ENCODE measurements at regions not wholly inside any gene's neighbourhood (a gene's known extent, or its start where the extent isn't known, plus 50 kb on each side); places are given as distances from the start of the nearest gene placed in this dataset.

GRCh38 chr12:65747338-65747737 is 76.9 kb upstream of the HMGA2 start:
- Histone ChIP-seq H3K27me3 (ENCODE audit: control insufficient read depth in 3 of 3, insufficient read depth in 3 of 3, low read length in 3 of 3) (peaks cover 7 to 20% (median 9%) of the 10 kb centered on the region in 3 donors), H3K4me3 (ENCODE audit: low read length in 3 of 3) (no peak overlapping the region), H3K9me3 (ENCODE audit: control insufficient read depth in 3 of 3, low read length in 3 of 3) (no peaks in the 10 kb centered on the region)

DNA sequence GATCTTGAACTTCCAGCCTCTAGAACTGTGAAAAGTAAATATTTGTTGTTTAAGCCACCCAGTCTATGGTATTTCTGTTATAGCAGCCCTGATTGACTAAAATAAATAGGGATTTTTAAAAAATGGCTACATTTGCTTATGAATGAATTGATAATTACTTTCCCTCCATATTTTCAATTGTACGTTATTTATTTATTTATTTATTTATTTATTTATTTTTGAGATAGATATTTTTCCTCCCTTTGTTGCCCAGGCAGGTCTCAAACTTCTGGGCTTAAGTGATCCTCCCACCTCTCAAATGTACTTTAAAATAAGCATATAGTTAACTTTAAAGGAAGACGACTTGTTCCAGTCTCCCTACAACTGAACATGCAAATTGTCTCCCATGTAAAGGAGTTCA is 76.0 kb upstream of the HMGA2 start:
- H3K36me3 ChIP-seq (ENCODE audit: control insufficient read depth in 3 of 3, insufficient read depth in 3 of 3, low read length in 3 of 3), result no peaks in the 10 kb centered on the region

More at GRCh38 chr12:65747338-65747737, 76.9 kb upstream of the HMGA2 start:
- Histone ChIP-seq H3K9ac (ENCODE audit: low read depth in 1 of 3, low read length in 3 of 3) (no peak overlapping the region), H3K27ac (ENCODE audit: low read depth, low read length) (no peak overlapping the region), H3K4me1 (ENCODE audit: control insufficient read depth in 3 of 3, insufficient read depth in 3 of 3, low read length in 3 of 3) (no peaks in the 10 kb centered on the region), H3K36me3 (ENCODE audit: control insufficient read depth in 3 of 3, insufficient read depth in 3 of 3, low read length in 3 of 3) (no peaks in the 10 kb centered on the region)

GRCh38 chr12:65754290-65754689 is 70.0 kb upstream of the HMGA2 start:
- H3K9me3 ChIP-seq (ENCODE audit: control insufficient read depth in 3 of 3, low read length in 3 of 3), result no peaks in the 10 kb centered on the region
- no peak overlapping the region for H3K4me3 ChIP-seq (ENCODE audit: low read length in 3 of 3)
- no peaks in the 10 kb centered on the region for H3K36me3 ChIP-seq (ENCODE audit: control insufficient read depth in 3 of 3, insufficient read depth in 3 of 3, low read length in 3 of 3)
- peaks cover 0 to 12% (median 3%) of the 10 kb centered on the region in 3 donors for H3K27me3 ChIP-seq (ENCODE audit: control insufficient read depth in 3 of 3, insufficient read depth in 3 of 3, low read length in 3 of 3)
- H3K4me1 ChIP-seq (ENCODE audit: control insufficient read depth in 3 of 3, insufficient read depth in 3 of 3, low read length in 3 of 3), result no peaks in the 10 kb centered on the region
- no peak overlapping the region for H3K9ac ChIP-seq (ENCODE audit: low read depth in 1 of 3, low read length in 3 of 3)
- no peak overlapping the region for H3K27ac ChIP-seq (ENCODE audit: low read depth, low read length)

More for the DNA sequence above, 76.0 kb upstream of the HMGA2 start:
- H3K27me3 ChIP-seq (ENCODE audit: control insufficient read depth in 3 of 3, insufficient read depth in 3 of 3, low read length in 3 of 3), result peaks cover 0 to 11% (median under 1%) of the 10 kb centered on the region in 3 donors
- no peaks in the 10 kb centered on the region for H3K9me3 ChIP-seq (ENCODE audit: control insufficient read depth in 3 of 3, low read length in 3 of 3)
- H3K4me1 ChIP-seq (ENCODE audit: control insufficient read depth in 3 of 3, insufficient read depth in 3 of 3, low read length in 3 of 3), result no peaks in the 10 kb centered on the region
- H3K4me3 ChIP-seq (ENCODE audit: low read length in 3 of 3), result no peak overlapping the region
- H3K9ac ChIP-seq (ENCODE audit: low read depth in 1 of 3, low read length in 3 of 3), result no peak overlapping the region
- no peak overlapping the region for H3K27ac ChIP-seq (ENCODE audit: low read depth, low read length)

DNA sequence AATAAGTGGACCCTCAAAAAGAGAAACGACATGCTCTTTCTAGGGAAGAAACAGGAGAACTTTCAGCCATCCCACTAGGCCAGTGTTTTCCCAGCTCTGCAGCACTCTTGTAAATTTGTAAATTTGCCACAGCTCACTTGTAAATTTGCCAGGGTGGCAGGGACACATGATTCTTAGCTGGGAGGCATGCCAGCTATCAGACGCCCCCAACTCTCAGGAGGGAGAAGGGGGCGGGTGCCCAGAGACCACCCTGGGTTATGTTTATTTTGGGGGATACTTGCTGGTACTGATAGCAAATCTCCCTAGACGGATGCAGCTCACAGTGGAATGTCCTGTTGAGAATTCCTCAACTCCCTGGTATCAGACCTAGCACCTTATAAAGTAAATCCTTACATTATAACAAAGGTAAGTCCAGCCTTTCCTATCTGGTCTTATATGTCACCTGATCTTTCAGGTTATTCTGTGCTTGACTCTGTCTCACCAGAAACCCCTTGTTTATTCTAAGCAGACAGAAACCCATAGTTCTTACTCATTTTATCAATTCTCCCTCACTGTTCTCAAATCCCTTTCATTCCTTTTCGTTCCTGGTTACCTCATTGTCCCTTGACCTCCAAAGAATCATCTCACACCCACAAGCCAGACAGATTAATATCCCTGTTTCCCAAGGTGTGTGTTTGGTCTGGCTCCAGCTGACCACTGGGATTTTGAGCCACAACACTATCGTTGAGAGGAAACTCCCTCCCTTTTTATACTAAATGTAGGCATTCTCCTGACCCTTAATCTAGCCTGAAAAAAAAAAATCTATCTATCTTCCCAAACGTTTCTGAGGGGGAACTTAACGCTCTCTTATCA is 69.3 kb upstream of the HMGA2 start:
- H3K4me1 ChIP-seq (ENCODE audit: control insufficient read depth in 3 of 3, insufficient read depth in 3 of 3, low read length in 3 of 3), result no peaks in the 10 kb centered on the region
- H3K36me3 ChIP-seq (ENCODE audit: control insufficient read depth in 3 of 3, insufficient read depth in 3 of 3, low read length in 3 of 3), result no peaks in the 10 kb centered on the region
- no peaks in the 10 kb centered on the region for H3K9me3 ChIP-seq (ENCODE audit: control insufficient read depth in 3 of 3, low read length in 3 of 3)
- no peak overlapping the region for H3K9ac ChIP-seq (ENCODE audit: low read depth in 1 of 3, low read length in 3 of 3)
- H3K4me3 ChIP-seq (ENCODE audit: low read length in 3 of 3), result no peak overlapping the region
- no peak overlapping the region for H3K27ac ChIP-seq (ENCODE audit: low read depth, low read length)
- peaks cover 0 to 12% (median 3%) of the 10 kb centered on the region in 3 donors for H3K27me3 ChIP-seq (ENCODE audit: control insufficient read depth in 3 of 3, insufficient read depth in 3 of 3, low read length in 3 of 3)

GRCh38 chr12:65755596-65755978 is 68.7 kb upstream of the HMGA2 start:
- H3K9ac ChIP-seq (ENCODE audit: low read depth in 1 of 3, low read length in 3 of 3), result no peak overlapping the region
- H3K36me3 ChIP-seq (ENCODE audit: control insufficient read depth in 3 of 3, insufficient read depth in 3 of 3, low read length in 3 of 3), result no peaks in the 10 kb centered on the region
- H3K27ac ChIP-seq (ENCODE audit: low read depth, low read length), result no peak overlapping the region
- no peak overlapping the region for H3K4me3 ChIP-seq (ENCODE audit: low read length in 3 of 3)
- H3K27me3 ChIP-seq (ENCODE audit: control insufficient read depth in 3 of 3, insufficient read depth in 3 of 3, low read length in 3 of 3), result peaks cover 0 to 12% (median 3%) of the 10 kb centered on the region in 3 donors
- H3K4me1 ChIP-seq (ENCODE audit: control insufficient read depth in 3 of 3, insufficient read depth in 3 of 3, low read length in 3 of 3), result no peaks in the 10 kb centered on the region
- no peaks in the 10 kb centered on the region for H3K9me3 ChIP-seq (ENCODE audit: control insufficient read depth in 3 of 3, low read length in 3 of 3)

DNA sequence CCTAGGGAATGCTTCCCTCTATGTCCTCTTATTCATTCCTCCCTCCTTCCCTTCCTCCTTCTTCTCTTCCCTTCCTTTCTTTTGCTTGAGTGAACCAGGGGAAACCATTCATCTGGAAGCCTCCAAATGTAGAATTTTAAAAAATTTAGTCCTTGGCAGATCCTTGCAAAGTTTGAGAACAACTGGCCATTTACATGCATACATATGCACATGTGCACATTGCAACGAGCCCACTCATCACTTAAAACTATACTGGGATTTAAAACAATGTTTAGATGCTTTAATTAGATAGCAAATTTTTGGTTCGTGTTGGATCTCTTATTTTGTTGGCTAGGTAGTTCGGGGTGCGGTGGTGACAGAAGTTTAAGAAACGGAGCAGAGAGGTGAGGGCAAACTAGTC is 68.0 kb upstream of the HMGA2 start:
- H3K4me1 ChIP-seq (ENCODE audit: control insufficient read depth in 3 of 3, insufficient read depth in 3 of 3, low read length in 3 of 3), result no peaks in the 10 kb centered on the region
- H3K9ac ChIP-seq (ENCODE audit: low read depth in 1 of 3, low read length in 3 of 3), result no peak overlapping the region
- no peaks in the 10 kb centered on the region for H3K9me3 ChIP-seq (ENCODE audit: control insufficient read depth in 3 of 3, low read length in 3 of 3)
- H3K27ac ChIP-seq (ENCODE audit: low read depth, low read length), result no peak overlapping the region
- no peak overlapping the region for H3K4me3 ChIP-seq (ENCODE audit: low read length in 3 of 3)
- H3K27me3 ChIP-seq (ENCODE audit: control insufficient read depth in 3 of 3, insufficient read depth in 3 of 3, low read length in 3 of 3), result peaks cover 0 to 12% (median 3%) of the 10 kb centered on the region in 3 donors
- no peaks in the 10 kb centered on the region for H3K36me3 ChIP-seq (ENCODE audit: control insufficient read depth in 3 of 3, insufficient read depth in 3 of 3, low read length in 3 of 3)

DNA sequence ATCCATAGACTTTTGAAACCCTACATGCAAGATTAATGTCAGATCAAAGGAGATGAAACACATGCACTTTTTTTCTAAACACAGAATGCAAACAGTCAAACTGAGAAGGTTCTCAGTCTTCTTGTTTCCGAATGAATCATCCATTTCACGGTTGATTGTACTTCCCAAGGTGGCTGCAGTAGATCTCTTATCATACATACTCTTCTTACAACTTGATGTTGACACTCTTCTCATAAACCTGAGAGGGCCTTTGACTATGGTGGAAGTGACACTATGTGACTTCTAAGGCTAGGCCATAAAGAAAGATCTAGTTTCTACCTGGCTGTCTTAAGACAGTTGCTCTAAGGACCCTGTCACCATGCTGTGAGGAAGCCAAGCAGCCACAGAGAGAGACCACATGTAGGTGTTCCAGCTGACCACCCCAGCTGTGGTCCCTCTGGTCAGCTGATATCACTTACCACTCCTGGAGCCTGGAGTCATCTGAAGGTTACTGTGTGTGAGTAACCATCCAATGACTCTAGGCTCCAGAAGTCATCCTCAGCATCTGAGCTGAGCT is 67.2 kb upstream of the HMGA2 start:
- Histone ChIP-seq H3K36me3 (ENCODE audit: control insufficient read depth in 3 of 3, insufficient read depth in 3 of 3, low read length in 3 of 3) (no peaks in the 10 kb centered on the region), H3K9me3 (ENCODE audit: control insufficient read depth in 3 of 3, low read length in 3 of 3) (no peaks in the 10 kb centered on the region), H3K9ac (ENCODE audit: low read depth in 1 of 3, low read length in 3 of 3) (no peak overlapping the region), H3K4me3 (ENCODE audit: low read length in 3 of 3) (no peak overlapping the region), H3K4me1 (ENCODE audit: control insufficient read depth in 3 of 3, insufficient read depth in 3 of 3, low read length in 3 of 3) (no peaks in the 10 kb centered on the region), H3K27me3 (ENCODE audit: control insufficient read depth in 3 of 3, insufficient read depth in 3 of 3, low read length in 3 of 3) (peaks cover 0 to 10% (median 3%) of the 10 kb centered on the region in 3 donors), H3K27ac (ENCODE audit: low read depth, low read length) (no peak overlapping the region)

- no peak overlapping the region for H3K4me3 ChIP-seq (ENCODE audit: low read length in 3 of 3)
- H3K36me3 ChIP-seq (ENCODE audit: control insufficient read depth in 3 of 3, insufficient read depth in 3 of 3, low read length in 3 of 3), result no peaks in the 10 kb centered on the region
- no peaks in the 10 kb centered on the region for H3K4me1 ChIP-seq (ENCODE audit: control insufficient read depth in 3 of 3, insufficient read depth in 3 of 3, low read length in 3 of 3)
- no peak overlapping the region for H3K9ac ChIP-seq (ENCODE audit: low read depth in 1 of 3, low read length in 3 of 3)
- no peak overlapping the region for H3K27ac ChIP-seq (ENCODE audit: low read depth, low read length)
- no peaks in the 10 kb centered on the region for H3K9me3 ChIP-seq (ENCODE audit: control insufficient read depth in 3 of 3, low read length in 3 of 3)
- H3K27me3 ChIP-seq (ENCODE audit: control insufficient read depth in 3 of 3, insufficient read depth in 3 of 3, low read length in 3 of 3), result peaks cover 0 to 9% (median 3%) of the 10 kb centered on the region in 3 donors
Observed at GRCh38 chr12:65758401-65758800, 65.9 kb upstream of the HMGA2 start.

- Histone ChIP-seq H3K4me1 (ENCODE audit: control insufficient read depth in 3 of 3, insufficient read depth in 3 of 3, low read length in 3 of 3) (no peaks in the 10 kb centered on the region), H3K4me3 (ENCODE audit: low read length in 3 of 3) (no peak overlapping the region), H3K36me3 (ENCODE audit: control insufficient read depth in 3 of 3, insufficient read depth in 3 of 3, low read length in 3 of 3) (no peaks in the 10 kb centered on the region), H3K9ac (ENCODE audit: low read depth in 1 of 3, low read length in 3 of 3) (no peak overlapping the region), H3K27me3 (ENCODE audit: control insufficient read depth in 3 of 3, insufficient read depth in 3 of 3, low read length in 3 of 3) (peaks cover 0 to 6% (median 3%) of the 10 kb centered on the region in 3 donors), H3K27ac (ENCODE audit: low read depth, low read length) (no peak overlapping the region), H3K9me3 (ENCODE audit: control insufficient read depth in 3 of 3, low read length in 3 of 3) (no peaks in the 10 kb centered on the region)
Observed at GRCh38 chr12:65759735-65760134, 64.5 kb upstream of the HMGA2 start.

DNA sequence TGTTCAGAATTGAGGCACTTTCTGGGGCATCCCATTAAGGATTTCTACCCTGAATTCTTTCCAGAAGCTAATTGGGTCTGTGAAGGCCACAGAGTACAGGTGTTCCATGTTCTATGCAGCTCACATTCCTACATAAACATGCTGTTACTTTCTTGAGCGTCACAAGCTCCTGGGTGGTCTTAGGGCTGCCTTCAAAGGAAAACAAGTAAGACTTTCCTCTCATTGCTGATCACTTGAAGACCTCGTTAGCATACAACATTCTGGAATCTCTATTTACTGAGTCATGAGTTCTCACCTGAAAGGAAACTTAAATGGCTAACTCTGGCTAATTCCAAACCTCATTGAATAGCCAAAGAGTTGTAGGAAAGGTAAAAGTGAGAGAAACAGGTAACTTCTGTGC is 63.0 kb upstream of the HMGA2 start:
- H3K4me1 ChIP-seq (ENCODE audit: control insufficient read depth in 3 of 3, insufficient read depth in 3 of 3, low read length in 3 of 3), result no peaks in the 10 kb centered on the region
- H3K36me3 ChIP-seq (ENCODE audit: control insufficient read depth in 3 of 3, insufficient read depth in 3 of 3, low read length in 3 of 3), result no peaks in the 10 kb centered on the region
- no peak overlapping the region for H3K9ac ChIP-seq (ENCODE audit: low read depth in 1 of 3, low read length in 3 of 3)
- no peak overlapping the region for H3K27ac ChIP-seq (ENCODE audit: low read depth, low read length)
- no peaks in the 10 kb centered on the region for H3K9me3 ChIP-seq (ENCODE audit: control insufficient read depth in 3 of 3, low read length in 3 of 3)
- H3K27me3 ChIP-seq (ENCODE audit: control insufficient read depth in 3 of 3, insufficient read depth in 3 of 3, low read length in 3 of 3), result peaks cover 0 to 3% (median under 1%) of the 10 kb centered on the region in 3 donors
- no peak overlapping the region for H3K4me3 ChIP-seq (ENCODE audit: low read length in 3 of 3)
